Upper lobe of left lung (tissue), 4 donors: ENCODE measurements at regions not wholly inside any gene's neighbourhood (a gene's known extent, or its start where the extent isn't known, plus 50 kb on each side); places are given as distances from the start of the nearest gene placed in this dataset.
"Not testable (repeated sequence)": the region's sequence is repeated elsewhere in the genome, so short reads cannot be mapped to it uniquely, and the experiment has no call there.

Experiments used
- POLR2A ChIP-seq, 4 donors: fragments of 450-650 bp; IDR thresholded peaks; one replicate each; pipeline ENCODE4 v1.5.1; 2016 to 2017; ENCODE audit warnings: antibody characterized with exemption in 4 of 4, mild to moderate bottlenecking in 2 of 4
- POLR2AphosphoS5 ChIP-seq, 2 donors: sonication (generic); formaldehyde crosslinking; IDR thresholded peaks; one replicate each; pipeline ENCODE4 v1.5.1; 2017; ENCODE audit warnings: antibody characterized with exemption in 2 of 2
- TF ChIP-seq, protein P1 (sequence below), 6 experiments: fragments of 450-650 bp in 4 of 6; fragments of 200-600 bp in 2 of 6; sonication (generic) in 2 of 6; IDR thresholded peaks; one replicate each; pipeline ENCODE4 v1.5.1; 2016 to 2019; ENCODE audit warnings: antibody characterized with exemption in 6 of 6

- TF ChIP-seq POLR2AphosphoS5, POLR2A (IDR thresholded peaks at IDR 0.05): not testable (repeated sequence)
- TF ChIP-seq, protein P1, sequence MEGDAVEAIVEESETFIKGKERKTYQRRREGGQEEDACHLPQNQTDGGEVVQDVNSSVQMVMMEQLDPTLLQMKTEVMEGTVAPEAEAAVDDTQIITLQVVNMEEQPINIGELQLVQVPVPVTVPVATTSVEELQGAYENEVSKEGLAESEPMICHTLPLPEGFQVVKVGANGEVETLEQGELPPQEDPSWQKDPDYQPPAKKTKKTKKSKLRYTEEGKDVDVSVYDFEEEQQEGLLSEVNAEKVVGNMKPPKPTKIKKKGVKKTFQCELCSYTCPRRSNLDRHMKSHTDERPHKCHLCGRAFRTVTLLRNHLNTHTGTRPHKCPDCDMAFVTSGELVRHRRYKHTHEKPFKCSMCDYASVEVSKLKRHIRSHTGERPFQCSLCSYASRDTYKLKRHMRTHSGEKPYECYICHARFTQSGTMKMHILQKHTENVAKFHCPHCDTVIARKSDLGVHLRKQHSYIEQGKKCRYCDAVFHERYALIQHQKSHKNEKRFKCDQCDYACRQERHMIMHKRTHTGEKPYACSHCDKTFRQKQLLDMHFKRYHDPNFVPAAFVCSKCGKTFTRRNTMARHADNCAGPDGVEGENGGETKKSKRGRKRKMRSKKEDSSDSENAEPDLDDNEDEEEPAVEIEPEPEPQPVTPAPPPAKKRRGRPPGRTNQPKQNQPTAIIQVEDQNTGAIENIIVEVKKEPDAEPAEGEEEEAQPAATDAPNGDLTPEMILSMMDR (IDR thresholded peaks at IDR 0.05): not testable (repeated sequence)
Measured at GRCh38 chr12:124141611-124142010, 153.3 kb upstream of the RFLNA start.
